ENCODE measurements at regions not wholly inside any gene's neighbourhood (a gene's known extent, or its start where the extent isn't known, plus 50 kb on each side); places are given as distances from the start of the nearest gene placed in this dataset.

DNA sequence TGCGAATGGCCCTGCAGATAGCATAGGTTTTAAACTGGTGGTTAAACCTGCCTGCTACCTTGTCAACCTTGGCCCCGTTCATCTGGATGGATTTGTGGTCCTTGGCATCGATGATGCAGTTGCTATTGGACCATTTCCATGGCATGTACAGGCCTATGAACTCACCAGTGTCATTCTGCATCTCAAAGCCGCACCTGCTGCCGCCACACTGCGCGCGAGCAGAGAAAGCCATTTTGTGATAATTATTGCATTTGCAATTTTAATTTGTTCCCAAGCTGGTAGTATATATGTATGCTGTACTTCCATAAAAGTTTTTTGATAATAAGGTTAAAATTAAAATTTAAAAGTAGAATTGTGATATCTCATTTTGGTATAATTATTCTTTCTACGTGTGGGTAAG is 94.8 kb upstream of the UXS1 start:
- ATAC-seq, result no peak
- ChIA-PET POLR2A (no interaction called here), RAD21 (ENCODE audit: low non-redundant PET in 1 of 2, low total read pairs in 2 of 2, uncharacterized antibody in 2 of 2, unreplicated experiment in 2 of 2) (no interaction called here), CTCF (no interaction called here)
- H3K9me2 ChIP-seq (ENCODE audit: insufficient read depth), result no peaks in the 10 kb centered on the region
- H3K36me3 ChIP-seq (ENCODE audit: control insufficient read depth in 1 of 2, insufficient read depth in 2 of 2, low read length in 2 of 2), result no peaks in the 10 kb centered on the region
- BruUV-seq (replicated peaks), result no TSS peak
- no peak overlapping the region for H3K27ac ChIP-seq (ENCODE audit: low read depth, low read length)
- intact Hi-C loops (cut with micrococcal nuclease), result no loop called here
- no peaks in the 10 kb centered on the region for H3K79me2 ChIP-seq (ENCODE audit: insufficient read depth, low read length)
- TF ChIP-seq RAD21 (IDR thresholded peaks at IDR 0.05; ENCODE audit: low read depth) (no peak), POLR2A (IDR thresholded peaks at IDR 0.05; ENCODE audit: borderline replicate concordance, extremely low read depth, insufficient read depth, insufficient read length) (no peak), EGR1 (IDR thresholded peaks at IDR 0.05; ENCODE audit: low read depth) (no peak), SIN3A (IDR thresholded peaks at IDR 0.05; ENCODE audit: low read depth) (no peak), POLR2AphosphoS5 (IDR thresholded peaks at IDR 0.05; ENCODE audit: low read depth, low read length) (no peak), SRF (IDR thresholded peaks at IDR 0.05; ENCODE audit: low read depth) (no peak), JUND (IDR thresholded peaks at IDR 0.05) (no peak), MAX (IDR thresholded peaks at IDR 0.05) (no peak), CEBPB (IDR thresholded peaks at IDR 0.05; ENCODE audit: low read depth) (no peak), ATF3 (IDR thresholded peaks at IDR 0.05) (no peak), EZH2phosphoT487 (IDR thresholded peaks at IDR 0.05; ENCODE audit: borderline replicate concordance) (no peak), TCF7L2 (IDR thresholded peaks at IDR 0.05; ENCODE audit: borderline replicate concordance, extremely low read depth, insufficient read depth, insufficient read length) (no peak), FOSL1 (IDR thresholded peaks at IDR 0.05; ENCODE audit: low read depth) (no peak), YY1 (IDR thresholded peaks at IDR 0.05; ENCODE audit: extremely low read depth, insufficient replicate concordance, low read depth, low read length) (no peak), SP1 (IDR thresholded peaks at IDR 0.05; ENCODE audit: low read depth) (no peak), ELF1 (IDR thresholded peaks at IDR 0.05; ENCODE audit: borderline replicate concordance, low read depth) (no peak), ZNF274 (IDR thresholded peaks at IDR 0.05; ENCODE audit: low read depth, low read length) (no peak)
- TF ChIP-seq, protein P1, sequence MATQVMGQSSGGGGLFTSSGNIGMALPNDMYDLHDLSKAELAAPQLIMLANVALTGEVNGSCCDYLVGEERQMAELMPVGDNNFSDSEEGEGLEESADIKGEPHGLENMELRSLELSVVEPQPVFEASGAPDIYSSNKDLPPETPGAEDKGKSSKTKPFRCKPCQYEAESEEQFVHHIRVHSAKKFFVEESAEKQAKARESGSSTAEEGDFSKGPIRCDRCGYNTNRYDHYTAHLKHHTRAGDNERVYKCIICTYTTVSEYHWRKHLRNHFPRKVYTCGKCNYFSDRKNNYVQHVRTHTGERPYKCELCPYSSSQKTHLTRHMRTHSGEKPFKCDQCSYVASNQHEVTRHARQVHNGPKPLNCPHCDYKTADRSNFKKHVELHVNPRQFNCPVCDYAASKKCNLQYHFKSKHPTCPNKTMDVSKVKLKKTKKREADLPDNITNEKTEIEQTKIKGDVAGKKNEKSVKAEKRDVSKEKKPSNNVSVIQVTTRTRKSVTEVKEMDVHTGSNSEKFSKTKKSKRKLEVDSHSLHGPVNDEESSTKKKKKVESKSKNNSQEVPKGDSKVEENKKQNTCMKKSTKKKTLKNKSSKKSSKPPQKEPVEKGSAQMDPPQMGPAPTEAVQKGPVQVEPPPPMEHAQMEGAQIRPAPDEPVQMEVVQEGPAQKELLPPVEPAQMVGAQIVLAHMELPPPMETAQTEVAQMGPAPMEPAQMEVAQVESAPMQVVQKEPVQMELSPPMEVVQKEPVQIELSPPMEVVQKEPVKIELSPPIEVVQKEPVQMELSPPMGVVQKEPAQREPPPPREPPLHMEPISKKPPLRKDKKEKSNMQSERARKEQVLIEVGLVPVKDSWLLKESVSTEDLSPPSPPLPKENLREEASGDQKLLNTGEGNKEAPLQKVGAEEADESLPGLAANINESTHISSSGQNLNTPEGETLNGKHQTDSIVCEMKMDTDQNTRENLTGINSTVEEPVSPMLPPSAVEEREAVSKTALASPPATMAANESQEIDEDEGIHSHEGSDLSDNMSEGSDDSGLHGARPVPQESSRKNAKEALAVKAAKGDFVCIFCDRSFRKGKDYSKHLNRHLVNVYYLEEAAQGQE (IDR thresholded peaks at IDR 0.05; ENCODE audit: low read depth), result no peak
- TF ChIP-seq, protein P2, sequence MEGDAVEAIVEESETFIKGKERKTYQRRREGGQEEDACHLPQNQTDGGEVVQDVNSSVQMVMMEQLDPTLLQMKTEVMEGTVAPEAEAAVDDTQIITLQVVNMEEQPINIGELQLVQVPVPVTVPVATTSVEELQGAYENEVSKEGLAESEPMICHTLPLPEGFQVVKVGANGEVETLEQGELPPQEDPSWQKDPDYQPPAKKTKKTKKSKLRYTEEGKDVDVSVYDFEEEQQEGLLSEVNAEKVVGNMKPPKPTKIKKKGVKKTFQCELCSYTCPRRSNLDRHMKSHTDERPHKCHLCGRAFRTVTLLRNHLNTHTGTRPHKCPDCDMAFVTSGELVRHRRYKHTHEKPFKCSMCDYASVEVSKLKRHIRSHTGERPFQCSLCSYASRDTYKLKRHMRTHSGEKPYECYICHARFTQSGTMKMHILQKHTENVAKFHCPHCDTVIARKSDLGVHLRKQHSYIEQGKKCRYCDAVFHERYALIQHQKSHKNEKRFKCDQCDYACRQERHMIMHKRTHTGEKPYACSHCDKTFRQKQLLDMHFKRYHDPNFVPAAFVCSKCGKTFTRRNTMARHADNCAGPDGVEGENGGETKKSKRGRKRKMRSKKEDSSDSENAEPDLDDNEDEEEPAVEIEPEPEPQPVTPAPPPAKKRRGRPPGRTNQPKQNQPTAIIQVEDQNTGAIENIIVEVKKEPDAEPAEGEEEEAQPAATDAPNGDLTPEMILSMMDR (IDR thresholded peaks at IDR 0.05 in 2 of 3, conservative IDR thresholded peaks at IDR 0.05 in 1 of 3; ENCODE audit: borderline replicate concordance in 1 of 3, insufficient read depth in 1 of 3, low read depth in 2 of 3, low read length in 2 of 3), result no peak
- TF ChIP-seq, protein P3, sequence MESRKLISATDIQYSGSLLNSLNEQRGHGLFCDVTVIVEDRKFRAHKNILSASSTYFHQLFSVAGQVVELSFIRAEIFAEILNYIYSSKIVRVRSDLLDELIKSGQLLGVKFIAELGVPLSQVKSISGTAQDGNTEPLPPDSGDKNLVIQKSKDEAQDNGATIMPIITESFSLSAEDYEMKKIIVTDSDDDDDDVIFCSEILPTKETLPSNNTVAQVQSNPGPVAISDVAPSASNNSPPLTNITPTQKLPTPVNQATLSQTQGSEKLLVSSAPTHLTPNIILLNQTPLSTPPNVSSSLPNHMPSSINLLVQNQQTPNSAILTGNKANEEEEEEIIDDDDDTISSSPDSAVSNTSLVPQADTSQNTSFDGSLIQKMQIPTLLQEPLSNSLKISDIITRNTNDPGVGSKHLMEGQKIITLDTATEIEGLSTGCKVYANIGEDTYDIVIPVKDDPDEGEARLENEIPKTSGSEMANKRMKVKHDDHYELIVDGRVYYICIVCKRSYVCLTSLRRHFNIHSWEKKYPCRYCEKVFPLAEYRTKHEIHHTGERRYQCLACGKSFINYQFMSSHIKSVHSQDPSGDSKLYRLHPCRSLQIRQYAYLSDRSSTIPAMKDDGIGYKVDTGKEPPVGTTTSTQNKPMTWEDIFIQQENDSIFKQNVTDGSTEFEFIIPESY (IDR thresholded peaks at IDR 0.05; ENCODE audit: extremely low read depth, insufficient replicate concordance, low read length), result no peak
- H3K4me3 ChIP-seq (replicated peaks in 1 of 2; ENCODE audit: low read depth in 1 of 2, low read length in 2 of 2), result no peak overlapping the region
- no peaks in the 10 kb centered on the region for H3K9me3 ChIP-seq (ENCODE audit: control insufficient read depth in 1 of 2, insufficient read depth in 1 of 2, low read depth in 1 of 2, low read length in 2 of 2)
- H3K4me2 ChIP-seq (ENCODE audit: low read length), result no peak overlapping the region
- no peaks in the 10 kb centered on the region for H3K27me3 ChIP-seq (ENCODE audit: insufficient read depth, low read length)
- H2AFZ ChIP-seq (ENCODE audit: low read depth, low read length, poor library complexity, severe bottlenecking), result no peak overlapping the region
- no peaks in the 10 kb centered on the region for H4K20me1 ChIP-seq (ENCODE audit: insufficient read depth)
- no peak overlapping the region for H3K9ac ChIP-seq (ENCODE audit: low read length)
- no peak for DNase-seq (ENCODE audit: low read depth, low spot score)
- no peaks in the 10 kb centered on the region for H3K4me1 ChIP-seq (ENCODE audit: control insufficient read depth in 1 of 2, insufficient read depth in 2 of 2, low read length in 2 of 2)
